Osteocyte (in vitro differentiated cells): ENCODE measurements at regions not wholly inside any gene's neighbourhood (a gene's known extent, or its start where the extent isn't known, plus 50 kb on each side); places are given as distances from the start of the nearest gene placed in this dataset.

Source experiments
- DNase-seq: peaks from one replicate; pipeline ENCODE4 v3.0.0; 2021; ENCODE audit warnings: mixed read lengths; ENCODE audit not compliant: unreplicated experiment; ENCODE audit errors: extremely low spot score
- H3K27ac Mint-ChIP-seq: one replicate; pipeline ENCODE4 v1.8.0; 2021; ENCODE audit warnings: mild to moderate bottlenecking, mixed read lengths; ENCODE audit not compliant: unreplicated experiment
- H3K27me3 Mint-ChIP-seq: one replicate; pipeline ENCODE4 v1.8.0; 2021; ENCODE audit warnings: mixed read lengths; ENCODE audit not compliant: unreplicated experiment
- H3K36me3 Mint-ChIP-seq: one replicate; pipeline ENCODE4 v1.8.0; 2021; ENCODE audit warnings: mixed read lengths; ENCODE audit not compliant: unreplicated experiment
- H3K4me1 Mint-ChIP-seq: one replicate; pipeline ENCODE4 v1.8.0; 2021; ENCODE audit warnings: mixed read lengths; ENCODE audit not compliant: unreplicated experiment
- H3K4me3 Mint-ChIP-seq: one replicate; pipeline ENCODE4 v1.8.0; 2021; ENCODE audit warnings: mild to moderate bottlenecking, moderate library complexity, mixed read lengths; ENCODE audit not compliant: unreplicated experiment
- H3K9me3 Mint-ChIP-seq: one replicate; pipeline ENCODE4 v1.8.0; 2021; ENCODE audit warnings: mixed read lengths; ENCODE audit not compliant: unreplicated experiment
- TF ChIP-seq, protein P1 (sequence below): fragments of 200-600 bp; sonication (generic); IDR thresholded peaks from 2 replicates; pipeline ENCODE4 v1.5.0; 2021; ENCODE audit warnings: antibody characterized with exemption, mild to moderate bottlenecking, moderate library complexity

DNA sequence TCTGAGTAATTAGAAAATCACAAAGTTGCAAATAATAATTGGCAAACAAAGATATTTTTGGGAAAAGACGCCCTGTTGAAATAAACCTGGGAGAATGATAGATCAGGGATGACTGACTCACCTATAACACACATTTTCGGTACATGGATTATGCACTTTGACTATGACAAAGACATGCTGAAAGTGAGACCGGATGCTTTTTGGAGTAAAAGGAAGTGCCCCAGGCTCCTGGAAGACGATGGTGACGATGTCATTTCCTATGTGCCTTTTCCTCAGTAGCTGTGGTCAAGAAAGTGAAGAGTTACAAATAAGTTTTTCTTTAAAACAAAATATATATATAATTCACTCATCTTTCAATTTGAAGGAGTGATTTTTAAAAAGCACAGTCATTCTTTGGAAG lies 158.7 kb downstream of the SIPA1L2 start:
- TF ChIP-seq, protein P1, sequence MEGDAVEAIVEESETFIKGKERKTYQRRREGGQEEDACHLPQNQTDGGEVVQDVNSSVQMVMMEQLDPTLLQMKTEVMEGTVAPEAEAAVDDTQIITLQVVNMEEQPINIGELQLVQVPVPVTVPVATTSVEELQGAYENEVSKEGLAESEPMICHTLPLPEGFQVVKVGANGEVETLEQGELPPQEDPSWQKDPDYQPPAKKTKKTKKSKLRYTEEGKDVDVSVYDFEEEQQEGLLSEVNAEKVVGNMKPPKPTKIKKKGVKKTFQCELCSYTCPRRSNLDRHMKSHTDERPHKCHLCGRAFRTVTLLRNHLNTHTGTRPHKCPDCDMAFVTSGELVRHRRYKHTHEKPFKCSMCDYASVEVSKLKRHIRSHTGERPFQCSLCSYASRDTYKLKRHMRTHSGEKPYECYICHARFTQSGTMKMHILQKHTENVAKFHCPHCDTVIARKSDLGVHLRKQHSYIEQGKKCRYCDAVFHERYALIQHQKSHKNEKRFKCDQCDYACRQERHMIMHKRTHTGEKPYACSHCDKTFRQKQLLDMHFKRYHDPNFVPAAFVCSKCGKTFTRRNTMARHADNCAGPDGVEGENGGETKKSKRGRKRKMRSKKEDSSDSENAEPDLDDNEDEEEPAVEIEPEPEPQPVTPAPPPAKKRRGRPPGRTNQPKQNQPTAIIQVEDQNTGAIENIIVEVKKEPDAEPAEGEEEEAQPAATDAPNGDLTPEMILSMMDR, result no peak
- H3K27ac Mint-ChIP-seq, result no peak overlapping the region
- H3K4me1 Mint-ChIP-seq, result peaks cover 36% of the 10 kb centered on the region
- no peaks in the 10 kb centered on the region for H3K9me3 Mint-ChIP-seq
- DNase-seq, result no peak
- H3K4me3 Mint-ChIP-seq, result no peak overlapping the region
- H3K36me3 Mint-ChIP-seq, result peaks cover 11% of the 10 kb centered on the region
- H3K27me3 Mint-ChIP-seq, result no peaks in the 10 kb centered on the region

DNA sequence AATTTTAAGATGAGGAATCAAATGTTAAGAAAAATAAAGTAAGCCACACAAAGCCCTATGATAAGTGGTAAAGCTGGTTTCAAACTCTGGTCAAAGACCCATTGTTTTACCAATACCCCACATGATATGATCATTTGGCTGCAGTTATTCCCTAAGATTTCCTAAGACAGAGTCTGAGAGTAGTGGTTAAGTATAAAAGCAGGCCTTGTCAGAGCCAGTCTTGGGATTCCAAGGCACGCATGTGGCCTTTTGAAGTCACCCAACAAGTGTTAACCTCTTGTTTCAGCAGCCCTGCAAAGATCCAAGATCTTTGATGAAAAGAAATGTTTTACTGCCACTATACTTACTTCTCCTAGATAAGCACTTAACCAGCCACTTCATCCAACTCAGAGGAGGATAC lies 159.2 kb downstream of the SIPA1L2 start:
- Mint-ChIP-seq H3K36me3 (peaks cover 15% of the 10 kb centered on the region), H3K27me3 (no peaks in the 10 kb centered on the region), H3K27ac (no peak overlapping the region), H3K4me1 (peaks cover 36% of the 10 kb centered on the region), H3K9me3 (no peaks in the 10 kb centered on the region), H3K4me3 (no peak overlapping the region)
- no peak for DNase-seq
- TF ChIP-seq, protein P1, result no peak

- TF ChIP-seq, protein P1, result no peak
- H3K4me1 Mint-ChIP-seq, result peaks cover 31% of the 10 kb centered on the region
- no peak overlapping the region for H3K4me3 Mint-ChIP-seq
- no peaks in the 10 kb centered on the region for H3K27me3 Mint-ChIP-seq
- H3K9me3 Mint-ChIP-seq, result no peaks in the 10 kb centered on the region
- H3K36me3 Mint-ChIP-seq, result peaks cover 26% of the 10 kb centered on the region
- no peak overlapping the region for H3K27ac Mint-ChIP-seq
- DNase-seq, result no peak
These were observed 161.7 kb downstream of the SIPA1L2 start for GRCh38 chr1:232468249-232468648.

GRCh38 chr1:232467073-232467760 lies 162.7 kb downstream of the SIPA1L2 start:
- Mint-ChIP-seq H3K9me3 (no peaks in the 10 kb centered on the region), H3K4me1 (peaks cover 29% of the 10 kb centered on the region), H3K27me3 (no peaks in the 10 kb centered on the region), H3K4me3 (no peak overlapping the region), H3K36me3 (peaks cover 26% of the 10 kb centered on the region), H3K27ac (no peak overlapping the region)
- no peak for DNase-seq
- TF ChIP-seq, protein P1, result no peak

GRCh38 chr1:232464325-232464724 lies 165.6 kb downstream of the SIPA1L2 start:
- DNase-seq, result no peak
- Mint-ChIP-seq H3K27me3 (no peaks in the 10 kb centered on the region), H3K9me3 (no peaks in the 10 kb centered on the region), H3K36me3 (peaks cover 23% of the 10 kb centered on the region), H3K4me1 (peaks cover 34% of the 10 kb centered on the region), H3K4me3 (no peak overlapping the region), H3K27ac (no peak overlapping the region)
- TF ChIP-seq, protein P1, result no peak
